Vagina (tissue), 2 donors: ENCODE measurements at regions not wholly inside any gene's neighbourhood (a gene's known extent, or its start where the extent isn't known, plus 50 kb on each side); places are given as distances from the start of the nearest gene placed in this dataset.

ENCODE experiments used
- CTCF ChIP-seq, 3 experiments: fragments of 450-650 bp in 2 of 3; fragments of 200-600 bp in 1 of 3; sonication (generic) in 1 of 3; IDR thresholded peaks; one replicate each; pipeline ENCODE4 v1.5.1; 2017 to 2019; ENCODE audit warnings: antibody characterized with exemption in 3 of 3, mild to moderate bottlenecking in 2 of 3, moderate library complexity in 2 of 3
- POLR2A ChIP-seq, 2 donors: fragments of 450-650 bp; IDR thresholded peaks; one replicate each; pipeline ENCODE4 v1.6.1; 2017; ENCODE audit warnings: antibody characterized with exemption in 2 of 2, mild to moderate bottlenecking in 2 of 2, moderate library complexity in 2 of 2

- TF ChIP-seq CTCF (IDR thresholded peaks at IDR 0.05) (no peak), POLR2A (IDR thresholded peaks at IDR 0.05) (no peak)
Observed at GRCh38 chr13:80782441-80782840, 441.5 kb upstream of the SPRY2 start.
